B cell (primary cell): ENCODE measurements at regions not wholly inside any gene's neighbourhood (a gene's known extent, or its start where the extent isn't known, plus 50 kb on each side); places are given as distances from the start of the nearest gene placed in this dataset.
A peak's percentile ranks its signal among the peaks of the same experiment; 100 is the strongest.

Source experiments
- ATAC-seq: fragments of 200-7000 bp; cut with Tn5 transposase; one replicate; pipeline ENCODE4 v1.10.0; 2021; ENCODE audit warnings: low read depth, mild to moderate bottlenecking, moderate number of reproducible peaks, moderate library complexity
- CTCF ChIA-PET: fragments of 350-600 bp; sonication (Branson Sonifier 250); formaldehyde crosslinking; loops from one replicate; lab custom pipeline; 2021; ENCODE audit warnings: antibody characterized with exemption, inconsistent platforms; lab: Charles Lee
- POLR2A ChIA-PET: fragments of 350-600 bp; sonication (Branson Sonifier 250); formaldehyde crosslinking; loops from one replicate; lab custom pipeline; 2021; ENCODE audit warnings: antibody characterized with exemption; lab: Charles Lee
- DNase-seq: peaks from one replicate; pipeline ENCODE4 v3.0.0; 2013
- H2AFZ ChIP-seq: 2 replicates; pipeline ENCODE4 v1.6.1; 2012; ENCODE audit warnings: mild to moderate bottlenecking, low read depth, low read length; ENCODE audit not compliant: insufficient read depth, poor library complexity, severe bottlenecking
- H3K27ac ChIP-seq, 2 donors: 1 replicate in 1 of 2; 2 replicates in 1 of 2; pipeline ENCODE4 v1.5.1; 2012 to 2013; ENCODE audit warnings: low read length in 2 of 2, mild to moderate bottlenecking in 2 of 2, moderate library complexity in 1 of 2
- H3K27me3 ChIP-seq, 4 experiments: fragments of 200-600 bp in 1 of 4; sonication (generic) in 1 of 4; replicated peaks in 1 of 4; 1 replicate in 2 of 4; 2 replicates in 2 of 4; pipeline versions ENCODE4 v1.6.1 to v1.7.0; 2013 to 2016; ENCODE audit warnings: low read length in 3 of 4, mild to moderate bottlenecking in 2 of 4, mixed read lengths in 1 of 4, moderate library complexity in 1 of 4; ENCODE audit not compliant: insufficient read depth in 4 of 4, control insufficient read depth in 3 of 4; ENCODE audit errors: control extremely low read depth in 1 of 4
- H3K36me3 ChIP-seq, 2 experiments: replicated peaks in 1 of 2; 1 replicate in 1 of 2; 2 replicates in 1 of 2; pipeline versions ENCODE4 v1.6.1 to v1.7.1; 2013; ENCODE audit warnings: low read length in 1 of 2; ENCODE audit not compliant: insufficient read depth in 2 of 2, control insufficient read depth in 1 of 2; ENCODE audit errors: control extremely low read depth in 1 of 2, extremely low read depth in 1 of 2
- H3K4me1 ChIP-seq, 2 donors: fragments of 200-600 bp in 1 of 2; sonication (generic) in 1 of 2; 1 replicate in 1 of 2; 2 replicates in 1 of 2; pipeline versions ENCODE4 v1.5.1 to v1.6.1; 2013 to 2017; ENCODE audit warnings: low read length in 2 of 2; ENCODE audit not compliant: control insufficient read depth in 2 of 2, insufficient read depth in 2 of 2
- H3K4me2 ChIP-seq: replicated peaks from 2 replicates; pipeline ENCODE3; 2012; ENCODE audit warnings: mild to moderate bottlenecking, low read depth, low read length; ENCODE audit not compliant: poor library complexity, severe bottlenecking
- H3K4me3 ChIP-seq, 5 experiments: fragments of 200-600 bp in 1 of 5; sonication (generic) in 1 of 5; 1 replicate in 3 of 5; 2 replicates in 2 of 5; pipeline versions ENCODE4 v1.5.1 to v1.7.0; 2011 to 2016; ENCODE audit warnings: low read length in 4 of 5, mild to moderate bottlenecking in 4 of 5, low read depth in 2 of 5, control low read depth in 1 of 5, moderate library complexity in 1 of 5; ENCODE audit not compliant: insufficient read depth in 1 of 5; ENCODE audit errors: control extremely low read depth in 1 of 5, extremely low read depth in 1 of 5
- H3K79me2 ChIP-seq: fragments of 200-600 bp; sonication (generic); one replicate; pipeline ENCODE4 v1.6.0; 2016; ENCODE audit warnings: low read length; ENCODE audit not compliant: control insufficient read depth, insufficient read depth
- H3K9ac ChIP-seq: fragments of 200-600 bp; sonication (generic); 2 replicates; pipeline ENCODE4 v1.6.1; 2017; ENCODE audit warnings: mild to moderate bottlenecking, low read length, moderate library complexity
- H3K9me3 ChIP-seq, 3 donors: one replicate each; pipeline versions ENCODE4 v1.6.1 to v1.7.1; 2013; ENCODE audit warnings: low read length in 2 of 3; ENCODE audit not compliant: control insufficient read depth in 2 of 3, insufficient read depth in 1 of 3; ENCODE audit errors: control extremely low read depth in 1 of 3
- H4K20me1 ChIP-seq: 2 replicates; pipeline ENCODE4 v1.6.0; 2012; ENCODE audit warnings: mild to moderate bottlenecking, low read length; ENCODE audit not compliant: insufficient read depth, control insufficient read depth, poor library complexity, severe bottlenecking
- H3K27ac Mint-ChIP-seq: one replicate; pipeline ENCODE4 v1.8.0; 2021; ENCODE audit warnings: mixed read lengths
- H3K27me3 Mint-ChIP-seq: one replicate; pipeline ENCODE4 v1.8.0; 2021; ENCODE audit warnings: mixed read lengths
- H3K4me1 Mint-ChIP-seq: one replicate; pipeline ENCODE4 v1.8.0; 2021; ENCODE audit warnings: mixed read lengths
- H3K4me3 Mint-ChIP-seq: one replicate; pipeline ENCODE4 v1.8.0; 2021; ENCODE audit warnings: mixed read lengths
- H3K9me3 Mint-ChIP-seq: one replicate; pipeline ENCODE4 v1.8.0; 2022; ENCODE audit warnings: mixed read lengths; ENCODE audit not compliant: insufficient read depth
- CTCF ChIP-seq: fragments of 200-600 bp; IDR thresholded peaks from one replicate; pipeline ENCODE4 v1.8.0; 2022; ENCODE audit warnings: antibody characterized with exemption, mild to moderate bottlenecking
- EZH2 ChIP-seq: IDR thresholded peaks from 2 replicates; pipeline ENCODE4 v1.6.1; 2012; ENCODE audit warnings: borderline replicate concordance, low read depth, mild to moderate bottlenecking, moderate library complexity, low read length; ENCODE audit not compliant: insufficient read depth, poor library complexity, severe bottlenecking
- WGBS: methylation state at CpG from one replicate; pipeline ENCODE4 v1.1.5; 2013; ENCODE audit warnings: missing lambda C conversion rate; ENCODE audit not compliant: insufficient coverage; 5-methylcytosine and 5-hydroxymethylcytosine counted together
- intact Hi-C: fragments of 100-400 bp; cut with micrococcal nuclease; formaldehyde crosslinking; loops from one replicate; pipeline ENCODE4 v1.10.0; 2022

- DNase-seq = no peak
- peaks cover 1 to 21% of the 10 kb centered on the region in 2 donors for H3K4me1 ChIP-seq
- peaks cover 0 to 10% (median 0%) of the 10 kb centered on the region in 3 donors for H3K9me3 ChIP-seq
These were observed 261.3 kb downstream of the RPLP1 start for GRCh38 chr15:69713726-69714559.

More at GRCh38 chr15:69713726-69714559, 261.3 kb downstream of the RPLP1 start:
- peaks cover 0 to 4% (median 0%) of the 10 kb centered on the region in 4 experiments for H3K27me3 ChIP-seq
- ChIA-PET POLR2A (no interaction called here), CTCF (interaction anchor here (0.7 kb wide), 1 partner anchor 10 kb away, joined by 3 read pairs; no protein-coding TSS in a partner anchor)
- H4K20me1 ChIP-seq = no peaks in the 10 kb centered on the region
- no peaks in the 10 kb centered on the region for H3K79me2 ChIP-seq
- intact Hi-C loops = no loop called here
- WGBS = 50% methylated on average over 8 of the region's 9 CpGs
- H3K27ac Mint-ChIP-seq = no peak overlapping the region
- H3K4me1 Mint-ChIP-seq = peaks cover 22% of the 10 kb centered on the region
- peak overlapping the region; percentile 10 for H3K4me3 Mint-ChIP-seq
- H3K9ac ChIP-seq = no peak overlapping the region
- no peak overlapping the region for H3K4me2 ChIP-seq
- H3K27ac ChIP-seq = no peak overlapping the region
- no peak overlapping the region for H3K4me3 ChIP-seq
- TF ChIP-seq EZH2 = no peak
- no peak for TF ChIP-seq CTCF
- peak; percentile 43 for ATAC-seq
- H3K9me3 Mint-ChIP-seq = peaks cover 2% of the 10 kb centered on the region
- H3K36me3 ChIP-seq = no peaks in the 10 kb centered on the region
- peaks cover 4% of the 10 kb centered on the region for H3K27me3 Mint-ChIP-seq
- H2AFZ ChIP-seq = no peak overlapping the region
